ENCODE measurements at regions not wholly inside any gene's neighbourhood (a gene's known extent, or its start where the extent isn't known, plus 50 kb on each side); places are given as distances from the start of the nearest gene placed in this dataset.

GRCh38 chr4:159722052-159722451, 619.2 kb downstream of the RAPGEF2 start:
- TF ChIP-seq EP300 (IDR thresholded peaks at IDR 0.05; ENCODE audit: borderline replicate concordance in 1 of 2, control insufficient read depth in 1 of 2, low read depth in 2 of 2, low read length in 2 of 2) (no peak), POLR2A (IDR thresholded peaks at IDR 0.05; ENCODE audit: low read depth, low read length) (no peak), TAF1 (IDR thresholded peaks at IDR 0.05; ENCODE audit: borderline replicate concordance, low read depth, low read length) (no peak), BRCA1 (IDR thresholded peaks at IDR 0.05; ENCODE audit: low read depth, low read length) (no peak)
